GM21367 (cell line): ENCODE measurements at regions not wholly inside any gene's neighbourhood (a gene's known extent, or its start where the extent isn't known, plus 50 kb on each side); places are given as distances from the start of the nearest gene placed in this dataset.

Source experiments
- ATAC-seq: cut with Tn5 transposase; IDR thresholded peaks from one replicate; pipeline ENCODE4 v1.9.1; 2021; ENCODE audit not compliant: unreplicated experiment

DNA sequence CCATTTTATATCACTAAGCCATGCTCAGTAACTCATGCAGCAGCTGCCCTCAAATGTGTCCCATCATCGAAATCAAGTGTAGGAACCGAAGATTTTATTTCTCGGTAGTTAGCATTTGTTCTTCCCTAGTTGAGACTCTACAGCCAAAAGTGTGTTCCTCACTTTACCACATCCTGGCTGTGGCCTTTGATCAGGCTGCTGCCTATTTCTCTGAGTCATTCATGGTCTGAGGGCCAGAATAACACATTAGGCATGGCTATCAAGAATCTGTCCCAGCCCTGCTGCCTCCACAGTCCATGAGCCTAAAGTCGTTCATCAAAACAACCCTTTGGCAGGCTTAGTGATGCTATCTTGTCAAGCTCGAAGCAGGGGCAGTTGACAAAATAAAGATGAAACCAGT lies 300.1 kb downstream of the TDRD15 start:
- no peak for ATAC-seq

GRCh38 chr2:21424375-21424774 lies 300.6 kb downstream of the TDRD15 start:
- ATAC-seq, result no peak

GRCh38 chr2:21427606-21428005 lies 303.8 kb downstream of the TDRD15 start:
- ATAC-seq, result peak; percentile 65

- ATAC-seq, result no peak
Observed at GRCh38 chr2:21428754-21429153, 305.0 kb downstream of the TDRD15 start.

DNA sequence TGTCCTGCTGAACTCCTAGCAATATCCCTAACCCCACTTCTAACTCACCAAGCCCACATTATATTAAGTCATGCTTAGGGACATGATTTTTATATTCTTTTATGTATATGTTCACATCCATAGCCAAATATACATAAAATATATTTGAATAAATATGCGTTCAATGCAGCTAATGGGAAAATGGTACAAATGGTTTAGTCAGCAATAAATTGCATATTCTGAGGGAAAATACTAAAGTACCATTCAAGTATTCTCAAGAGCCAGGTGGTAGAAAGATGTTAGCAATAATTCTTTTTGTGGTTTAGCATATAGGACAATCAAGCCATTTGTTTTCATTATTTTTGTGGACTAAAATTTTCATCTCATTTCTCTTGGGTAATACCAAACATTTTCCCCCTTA lies 306.0 kb downstream of the TDRD15 start:
- ATAC-seq, result no peak

DNA sequence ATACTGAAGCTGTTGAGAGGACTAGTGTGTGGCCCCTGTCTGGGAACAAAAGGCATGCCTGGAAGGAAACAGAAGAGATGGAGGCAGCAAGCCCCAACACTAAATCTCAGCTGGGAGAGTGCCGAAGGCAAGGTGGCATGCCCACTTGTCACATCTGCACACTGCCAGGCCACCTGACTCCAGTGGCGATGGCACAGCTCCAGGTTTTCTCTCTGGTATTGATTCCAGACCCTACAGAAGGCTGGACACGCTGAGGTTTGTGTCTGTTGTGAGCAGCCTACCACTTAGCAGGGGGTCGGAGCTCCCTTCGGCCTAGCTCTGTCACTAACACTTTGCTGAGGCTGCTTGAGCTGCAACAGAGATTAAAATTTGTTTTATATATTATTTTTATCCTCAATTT lies 307.3 kb downstream of the TDRD15 start:
- no peak for ATAC-seq

DNA sequence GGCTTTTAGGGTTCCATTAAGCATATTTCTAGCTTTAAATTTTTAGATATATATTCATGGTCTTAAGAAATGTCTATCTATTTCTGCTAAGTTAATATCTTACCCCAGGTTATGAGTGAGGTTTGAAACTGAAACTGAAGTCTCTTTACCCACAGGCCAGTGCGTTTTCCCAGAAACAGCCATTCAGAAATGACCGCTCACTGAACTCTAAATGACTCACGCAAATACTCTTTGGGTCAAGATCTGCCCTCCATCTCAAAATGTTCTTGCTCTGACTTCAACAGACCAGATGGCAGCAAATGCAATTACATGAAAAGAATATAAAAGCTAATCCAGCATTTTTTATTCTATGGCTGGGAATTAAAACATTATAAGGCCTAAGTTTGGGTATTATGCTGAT lies 315.2 kb downstream of the TDRD15 start:
- no peak for ATAC-seq

- no peak for ATAC-seq
Observed at GRCh38 chr2:21441442-21441841, 317.7 kb downstream of the TDRD15 start.

GRCh38 chr2:21443494-21444105 lies 319.8 kb downstream of the TDRD15 start:
- no peak for ATAC-seq

DNA sequence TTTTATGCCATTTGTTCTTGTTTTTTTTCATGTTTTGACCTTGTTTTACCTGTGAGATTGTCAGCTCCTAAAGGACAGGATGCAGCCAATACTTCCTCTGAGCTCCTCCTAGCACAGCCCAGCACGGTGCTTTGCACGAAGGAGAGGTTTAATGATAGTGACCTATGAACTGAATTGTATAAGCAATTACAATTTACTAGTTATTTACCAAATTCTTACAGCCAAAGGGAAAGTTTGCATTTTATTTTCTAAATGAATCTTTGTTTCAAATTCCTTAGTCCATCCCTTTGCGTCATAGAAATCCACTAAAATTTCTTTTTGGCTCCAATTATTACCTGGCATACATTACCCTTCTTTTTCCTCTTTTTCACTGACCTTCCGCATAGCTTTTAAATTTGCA lies 326.1 kb downstream of the TDRD15 start:
- ATAC-seq, result no peak

DNA sequence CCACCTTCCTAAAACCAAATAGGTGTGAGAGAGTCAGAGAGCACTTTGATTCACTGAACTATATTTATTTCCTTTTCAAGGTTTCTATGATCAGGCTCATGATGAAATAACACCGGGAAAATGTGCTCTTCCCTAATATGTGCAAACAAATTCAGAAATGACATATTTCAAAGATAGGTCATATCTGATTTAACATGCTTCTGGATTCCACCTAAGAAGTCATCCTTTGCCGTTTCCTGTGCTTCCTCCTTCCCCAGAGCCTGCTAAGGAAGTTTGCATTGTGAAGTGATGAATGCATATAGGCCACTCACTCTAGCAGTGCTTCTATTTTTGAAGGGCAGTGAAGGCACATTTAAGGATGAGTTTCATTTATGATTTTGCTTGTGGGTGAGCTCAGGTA lies 327.6 kb downstream of the TDRD15 start:
- ATAC-seq, result no peak

GRCh38 chr2:21452263-21452662 lies 328.5 kb downstream of the TDRD15 start:
- no peak for ATAC-seq

DNA sequence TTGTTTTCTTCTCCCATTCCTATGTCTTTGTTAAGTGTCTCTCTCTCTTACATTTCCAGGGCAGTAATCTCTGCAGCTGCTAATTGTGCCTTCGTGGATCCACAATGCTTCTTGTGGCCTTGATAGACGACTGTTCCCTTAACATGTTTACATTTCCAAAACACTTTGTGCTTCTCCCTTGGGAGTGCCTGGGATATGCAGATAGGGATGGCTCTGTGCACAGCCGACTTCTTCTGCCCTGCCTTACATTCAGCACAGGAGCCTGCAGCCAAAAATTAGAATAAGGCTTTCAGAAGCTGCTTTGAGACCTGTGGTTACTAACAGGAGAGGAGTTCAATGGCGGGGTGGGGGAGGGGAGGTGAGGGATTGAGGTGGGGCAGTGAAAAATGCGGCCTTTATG lies 328.9 kb downstream of the TDRD15 start:
- no peak for ATAC-seq

DNA sequence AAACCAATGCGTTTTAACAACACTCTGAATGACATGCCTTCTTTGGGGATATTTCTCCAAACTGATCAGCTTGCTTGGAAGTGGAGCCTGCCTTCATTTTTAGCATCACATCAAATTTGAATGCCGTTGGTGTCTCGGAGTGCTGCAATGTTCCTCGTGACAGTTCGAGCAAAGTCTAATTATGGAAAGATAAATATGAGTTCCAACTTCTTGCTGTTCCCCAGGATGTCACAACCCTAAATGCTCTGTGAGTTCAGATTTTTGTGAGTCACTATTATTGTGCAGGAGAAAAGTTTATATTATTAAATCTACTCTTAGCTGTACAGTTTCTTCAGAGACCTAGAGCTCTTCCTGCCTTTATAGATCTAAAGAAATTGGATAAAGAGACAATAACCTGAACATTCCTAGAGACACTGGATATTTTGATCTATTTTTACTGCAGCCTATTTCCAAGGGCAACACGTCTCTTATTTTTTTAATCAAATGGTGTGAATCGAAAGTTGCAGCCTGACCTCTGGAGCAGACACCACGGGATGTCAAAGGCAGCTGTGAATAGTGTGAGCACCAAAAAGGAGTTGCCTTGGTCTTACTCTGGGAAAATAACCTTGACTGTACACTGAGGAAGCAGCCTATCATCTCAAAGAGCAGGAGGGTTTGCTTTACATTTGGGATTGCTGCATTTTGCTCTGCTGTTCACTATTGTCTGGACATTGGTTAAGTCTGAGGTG lies 330.1 kb downstream of the TDRD15 start:
- ATAC-seq, result no peak

DNA sequence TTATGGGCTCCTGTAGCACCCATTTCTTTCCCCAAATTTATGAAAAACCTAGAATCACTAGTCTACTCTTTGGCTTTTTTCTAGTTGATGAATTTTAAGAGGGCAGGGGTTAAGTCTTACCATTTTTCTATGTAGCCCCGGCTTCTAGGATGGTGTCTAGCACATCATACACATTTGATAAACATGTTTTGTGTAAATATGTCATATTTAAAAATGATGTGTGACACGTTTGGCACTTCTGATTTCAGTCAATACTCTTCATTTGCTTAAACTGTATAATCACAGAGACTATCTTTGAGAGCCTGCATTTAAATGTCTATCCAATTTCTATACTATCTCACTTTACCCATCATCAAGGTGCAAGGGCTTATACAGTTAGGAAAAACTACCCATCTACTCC lies 331.1 kb downstream of the TDRD15 start:
- ATAC-seq, result no peak

DNA sequence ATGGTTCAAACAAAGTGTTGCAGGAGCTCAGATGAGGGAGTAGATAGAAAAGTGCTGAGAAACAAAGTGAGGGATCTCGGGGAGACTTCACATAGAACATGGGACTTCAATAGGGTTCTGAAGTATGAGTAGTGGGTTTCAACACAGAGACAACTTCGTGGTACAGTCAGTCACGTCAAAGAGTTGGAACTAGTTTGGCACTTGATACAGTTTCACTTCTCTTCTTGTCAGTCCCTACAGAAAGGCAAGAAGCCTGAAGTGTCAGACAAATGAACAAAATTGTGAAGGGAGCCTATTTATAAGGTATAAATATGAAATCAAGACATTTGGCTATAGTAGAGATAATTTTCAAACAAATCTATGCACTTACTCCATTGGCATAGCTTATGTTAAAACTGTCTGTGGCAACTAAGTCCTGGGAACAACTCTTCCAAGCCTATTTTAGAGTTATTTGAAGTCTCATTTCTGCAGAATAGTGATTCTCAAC lies 338.0 kb downstream of the TDRD15 start:
- no peak for ATAC-seq

DNA sequence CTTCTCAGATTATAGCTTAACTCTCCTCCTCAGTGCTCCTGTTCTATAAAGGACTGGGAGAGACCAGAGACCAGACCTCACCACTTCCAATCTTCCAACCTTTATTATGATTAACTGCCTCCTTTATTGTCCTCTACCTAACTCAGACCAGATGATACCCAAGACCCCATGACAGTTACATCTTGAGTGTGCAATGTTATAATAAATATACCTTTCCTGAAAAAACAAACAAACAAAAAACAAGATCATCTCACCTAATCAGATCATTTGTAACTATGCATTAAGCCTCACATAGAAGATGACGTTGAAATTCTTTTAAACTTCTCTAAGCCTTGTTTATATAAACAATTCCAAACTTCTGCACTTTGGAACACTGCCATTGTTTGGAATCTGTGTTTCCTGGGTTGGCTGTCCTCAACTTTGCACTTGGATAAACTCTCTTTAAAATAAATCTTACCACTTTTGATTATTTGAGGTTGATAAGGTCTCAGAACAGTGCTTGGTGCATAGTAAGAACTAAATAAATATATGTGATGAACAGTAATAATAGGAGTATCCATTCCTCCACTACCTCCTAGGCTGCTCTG lies 342.7 kb downstream of the TDRD15 start:
- ATAC-seq, result no peak

GRCh38 chr2:21467280-21467818 lies 343.6 kb downstream of the TDRD15 start:
- no peak for ATAC-seq

- no peak for ATAC-seq
Observed at GRCh38 chr2:21467910-21468309, 344.1 kb downstream of the TDRD15 start.

- no peak for ATAC-seq
Observed at GRCh38 chr2:21468624-21469023, 344.9 kb downstream of the TDRD15 start.

GRCh38 chr2:21469158-21469557 lies 345.4 kb downstream of the TDRD15 start:
- ATAC-seq, result no peak

DNA sequence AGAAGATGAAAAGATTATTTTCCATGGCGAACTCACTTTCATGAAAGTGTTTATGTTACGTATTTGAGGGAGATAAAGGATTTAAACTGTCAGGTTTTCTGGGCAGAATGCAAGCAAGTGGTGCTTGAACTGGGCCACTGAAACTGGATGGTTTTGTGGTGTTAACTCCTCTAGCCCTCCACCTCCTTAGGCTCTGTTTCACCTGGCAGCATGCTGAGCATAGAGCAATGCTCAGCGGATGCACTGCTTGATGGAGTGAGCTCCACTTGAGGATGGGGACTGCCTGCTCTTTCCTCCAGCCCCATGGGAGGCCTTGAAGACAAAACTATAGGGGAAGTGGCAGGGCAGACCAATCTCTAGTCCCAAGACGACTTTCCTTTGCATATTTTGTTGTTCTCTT lies 345.8 kb downstream of the TDRD15 start:
- no peak for ATAC-seq
